Endothelial cell of umbilical vein (primary cell): ENCODE measurements at regions not wholly inside any gene's neighbourhood (a gene's known extent, or its start where the extent isn't known, plus 50 kb on each side); places are given as distances from the start of the nearest gene placed in this dataset.

ENCODE experiments used
- BruUV-seq: library from RNA; stranded (reverse); fragments of 400-500 nt; replicated peaks from 2 replicates; lab custom pipeline; 2021; lab: Mats Ljungman, UMichigan
- CTCF ChIA-PET: fragments of 300-600, 350-600 bp; sonication (Branson Sonifier 250); formaldehyde crosslinking; loops from one replicate; lab custom pipeline; 2021; ENCODE audit warnings: antibody characterized with exemption, inconsistent platforms; lab: Charles Lee
- POLR2A ChIA-PET: fragments of 300-600, 350-600 bp; sonication (Branson Sonifier 250); formaldehyde crosslinking; loops from one replicate; lab custom pipeline; 2021; ENCODE audit warnings: antibody characterized with exemption, inconsistent platforms; lab: Charles Lee
- DNase-seq: peaks from one replicate; pipeline ENCODE4 v3.0.0-alpha.2; 2011; ENCODE audit warnings: low read depth, low spot score
- FAIRE-seq: peaks from 2 replicates; lab custom pipeline; 2011; peaks lifted over from hg19 to GRCh38; lab: Jason Lieb, UNC
- H2AFZ ChIP-seq: 2 replicates; pipeline ENCODE4 v1.6.0; 2012; ENCODE audit warnings: low read depth, low read length, control low read depth, inconsistent platforms
- H3K27ac ChIP-seq: 2 replicates; pipeline ENCODE4 v1.5.1; 2011; ENCODE audit warnings: low read depth, mild to moderate bottlenecking, control low read depth, low read length, moderate library complexity; ENCODE audit not compliant: insufficient read depth
- H3K27me3 ChIP-seq, 2 experiments: 2 replicates each; pipeline versions ENCODE4 v1.6.0 to v1.6.1; 2011; ENCODE audit warnings: low read length in 2 of 2, mixed read lengths in 1 of 2; ENCODE audit not compliant: control insufficient read depth in 2 of 2, insufficient read depth in 2 of 2
- H3K36me3 ChIP-seq, 2 experiments: 2 replicates in 1 of 2; 3 replicates in 1 of 2; pipeline ENCODE4 v1.5.1; 2011; ENCODE audit warnings: low read length in 2 of 2, mild to moderate bottlenecking in 1 of 2, moderate library complexity in 1 of 2; ENCODE audit not compliant: control insufficient read depth in 2 of 2, insufficient read depth in 2 of 2; ENCODE audit errors: extremely low read depth in 1 of 2
- H3K4me1 ChIP-seq: 3 replicates; pipeline ENCODE4 v1.5.1; 2011; ENCODE audit warnings: mild to moderate bottlenecking, low read length; ENCODE audit not compliant: control insufficient read depth, insufficient read depth; ENCODE audit errors: extremely low read depth
- H3K4me2 ChIP-seq: 2 replicates; pipeline ENCODE4 v1.6.1; 2011; ENCODE audit warnings: low read length, control low read depth, mixed read lengths; ENCODE audit not compliant: insufficient read depth
- H3K4me3 ChIP-seq, 3 experiments: fragments of 200-600 bp in 1 of 3; sonication (generic), shearing (Covaris generic) in 1 of 3; replicated peaks in 1 of 3; 2 replicates each; pipeline ENCODE4 v1.5.1; 2011 to 2016; ENCODE audit warnings: control low read depth in 3 of 3, low read length in 3 of 3, mild to moderate bottlenecking in 2 of 3, inconsistent platforms in 1 of 3, low read depth in 1 of 3, moderate library complexity in 1 of 3; ENCODE audit not compliant: insufficient read depth in 1 of 3
- H3K79me2 ChIP-seq: 2 replicates; pipeline ENCODE4 v1.6.0; 2012; ENCODE audit warnings: low read length, inconsistent platforms; ENCODE audit not compliant: control insufficient read depth, insufficient read depth
- H3K9ac ChIP-seq: replicated peaks from 2 replicates; pipeline ENCODE3; 2011; ENCODE audit warnings: low read length, control low read depth; ENCODE audit not compliant: insufficient read depth; ENCODE audit errors: extremely low read depth
- H3K9me1 ChIP-seq: replicated peaks from 3 replicates; pipeline ENCODE4 v1.6.0; 2011; ENCODE audit warnings: mild to moderate bottlenecking, low read length; ENCODE audit not compliant: control insufficient read depth, insufficient read depth; ENCODE audit errors: extremely low read depth
- H3K9me3 ChIP-seq: replicated peaks from 2 replicates; pipeline ENCODE4 v1.5.1; 2012; ENCODE audit warnings: low read length, inconsistent platforms; ENCODE audit not compliant: control insufficient read depth, insufficient read depth
- H4K20me1 ChIP-seq: replicated peaks from 2 replicates; pipeline ENCODE3; 2011; ENCODE audit warnings: mild to moderate bottlenecking, low read length; ENCODE audit not compliant: control insufficient read depth, insufficient read depth; ENCODE audit errors: extremely low read depth
- CTCF ChIP-seq, 2 donors: IDR thresholded peaks; 1 replicate in 1 of 2; 2 replicates in 1 of 2; pipeline ENCODE4 v1.5.1; 2011; ENCODE audit warnings: low read length in 2 of 2, mild to moderate bottlenecking in 2 of 2, moderate library complexity in 2 of 2, control low read depth in 1 of 2, inconsistent platforms in 1 of 2, low read depth in 1 of 2; ENCODE audit not compliant: insufficient read depth in 1 of 2; ENCODE audit errors: extremely low read depth in 1 of 2
- EZH2 ChIP-seq: IDR thresholded peaks from 2 replicates; pipeline ENCODE4 v1.6.1; 2012; ENCODE audit warnings: borderline replicate concordance, low read depth, mild to moderate bottlenecking, moderate library complexity, low read length, inconsistent platforms; ENCODE audit not compliant: severe bottlenecking
- FOS ChIP-seq: IDR thresholded peaks from 2 replicates; pipeline ENCODE4 v1.6.1; 2011; ENCODE audit warnings: mild to moderate bottlenecking, low read length, moderate library complexity, borderline replicate concordance; ENCODE audit not compliant: insufficient read depth
- GATA2 ChIP-seq: IDR thresholded peaks from 2 replicates; pipeline ENCODE4 v1.7.0; 2011; ENCODE audit warnings: low read depth, mild to moderate bottlenecking, moderate library complexity, mixed read lengths, low read length; ENCODE audit not compliant: insufficient read length, insufficient read depth
- JUN ChIP-seq: IDR thresholded peaks from 2 replicates; pipeline ENCODE4 v1.6.1; 2011; ENCODE audit warnings: borderline replicate concordance, low read depth; ENCODE audit not compliant: insufficient read length, insufficient read depth
- MYC ChIP-seq: IDR thresholded peaks from one replicate; pipeline ENCODE4 v1.6.1; 2011; ENCODE audit warnings: mild to moderate bottlenecking, low read depth, low read length
- POLR2A ChIP-seq: IDR thresholded peaks from 2 replicates; pipeline ENCODE4 v1.6.1; 2012; ENCODE audit warnings: low read depth, mild to moderate bottlenecking, control low read depth, low read length
- POLR2AphosphoS5 ChIP-seq: IDR thresholded peaks from 2 replicates; pipeline ENCODE4 v1.6.1; 2012; ENCODE audit warnings: low read depth, mild to moderate bottlenecking, control low read depth, low read length, moderate library complexity; ENCODE audit not compliant: insufficient read depth
- dilution Hi-C: fragments of 300-500 bp; cut with MboI; formaldehyde crosslinking; loops from one replicate; pipeline ENCODE4 v1.15.0; 2019; ENCODE audit warnings: low sequenced_read_pairs; ENCODE audit not compliant: extremely low pct_ligation_motif_present
- intact Hi-C: fragments of 100-400 bp; cut with micrococcal nuclease; formaldehyde crosslinking; loops from one replicate; pipeline ENCODE4 v1.10.0; 2022
- TF ChIP-seq, protein P1 (sequence below): IDR thresholded peaks from 2 replicates; pipeline ENCODE4 v1.6.1; 2011; ENCODE audit not compliant: insufficient read depth, insufficient read length

DNA sequence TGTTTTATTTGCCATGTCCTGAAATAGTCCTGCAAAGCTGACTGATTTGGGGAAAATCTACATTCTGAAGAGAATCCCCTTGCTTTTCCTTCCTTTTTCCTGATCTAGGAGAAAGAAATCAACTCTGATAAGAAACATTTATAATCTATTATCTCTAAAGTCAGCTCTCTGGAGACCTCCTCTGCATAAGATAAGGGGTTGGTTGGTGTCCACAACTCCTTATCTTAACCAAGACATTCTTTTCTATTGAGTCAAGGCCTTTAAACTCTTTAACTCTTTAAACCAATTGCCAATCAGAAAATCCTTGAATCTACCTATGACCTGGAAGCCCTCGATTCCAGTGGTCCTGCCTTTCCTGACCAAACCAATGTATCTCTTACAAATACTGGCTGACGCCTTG is 373.6 kb upstream of the RASGEF1B start:
- Histone ChIP-seq H3K4me2 (no peak overlapping the region), H4K20me1 (no peaks in the 10 kb centered on the region)
- POLR2A ChIA-PET, result no interaction called here

More for the DNA sequence above, 373.6 kb upstream of the RASGEF1B start:
- Histone ChIP-seq H2AFZ (no peak overlapping the region), H3K9me1 (no peaks in the 10 kb centered on the region), H3K9ac (no peak overlapping the region), H3K4me3 (no peak overlapping the region), H3K27me3 (no peaks in the 10 kb centered on the region), H3K4me1 (no peaks in the 10 kb centered on the region), H3K27ac (no peak overlapping the region), H3K36me3 (no peaks in the 10 kb centered on the region), H3K79me2 (no peaks in the 10 kb centered on the region), H3K9me3 (no peaks in the 10 kb centered on the region)
- TF ChIP-seq POLR2A (no peak), MYC (no peak), JUN (no peak), EZH2 (no peak), CTCF (IDR thresholded peaks at IDR 0.05; ENCODE audit: extremely low read depth in 1 of 2, insufficient read depth in 1 of 2, low read depth in 1 of 2, low read length in 2 of 2) (no peak), FOS (no peak), POLR2AphosphoS5 (no peak), GATA2 (no peak)
- TF ChIP-seq, protein P1, sequence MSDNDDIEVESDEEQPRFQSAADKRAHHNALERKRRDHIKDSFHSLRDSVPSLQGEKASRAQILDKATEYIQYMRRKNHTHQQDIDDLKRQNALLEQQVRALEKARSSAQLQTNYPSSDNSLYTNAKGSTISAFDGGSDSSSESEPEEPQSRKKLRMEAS, result no peak
- CTCF ChIA-PET, result interaction anchor here (1.0 to 6.1 kb wide), 9 partner anchors 45 to 515 kb away, joined by 3 to 184 read pairs (median 5); partner anchors contain the start of gene RASGEF1B
- intact Hi-C loops (loop anchor here (2.0 kb wide), 1 partner anchor 358 kb away; no protein-coding TSS in a partner anchor), dilution Hi-C loops (no loop called here)
- FAIRE-seq (no peak), DNase-seq (no peak)
- no TSS peak for BruUV-seq
